ENCODE measurements at regions not wholly inside any gene's neighbourhood (a gene's known extent, or its start where the extent isn't known, plus 50 kb on each side); places are given as distances from the start of the nearest gene placed in this dataset.

DNA sequence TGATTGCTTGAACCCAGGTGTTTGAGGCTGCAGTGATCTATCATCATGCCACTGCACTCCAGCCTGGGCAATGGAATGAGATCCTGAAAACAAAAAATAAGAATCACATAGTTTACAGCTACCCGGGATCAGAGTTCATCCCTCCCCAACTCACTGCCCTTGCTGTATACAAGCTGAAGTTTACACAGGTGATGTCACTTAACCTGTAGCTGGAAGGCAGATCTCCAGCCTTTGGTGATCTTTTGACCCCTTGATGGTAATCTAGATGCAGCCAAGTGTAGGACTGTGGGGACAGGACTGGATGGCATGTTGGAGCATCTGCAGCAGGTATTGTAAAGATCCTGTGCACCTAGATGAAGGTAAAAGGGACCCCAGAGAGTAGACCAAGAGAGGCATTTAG, 66.7 kb upstream of the SLC14A2 start:
- DNase-seq: no peak

GRCh38 chr18:45549290-45549689, 66.0 kb upstream of the SLC14A2 start:
- DNase-seq: no peak

- DNase-seq: no peak
These were observed 64.0 kb upstream of the SLC14A2 start for GRCh38 chr18:45551142-45551815.

DNA sequence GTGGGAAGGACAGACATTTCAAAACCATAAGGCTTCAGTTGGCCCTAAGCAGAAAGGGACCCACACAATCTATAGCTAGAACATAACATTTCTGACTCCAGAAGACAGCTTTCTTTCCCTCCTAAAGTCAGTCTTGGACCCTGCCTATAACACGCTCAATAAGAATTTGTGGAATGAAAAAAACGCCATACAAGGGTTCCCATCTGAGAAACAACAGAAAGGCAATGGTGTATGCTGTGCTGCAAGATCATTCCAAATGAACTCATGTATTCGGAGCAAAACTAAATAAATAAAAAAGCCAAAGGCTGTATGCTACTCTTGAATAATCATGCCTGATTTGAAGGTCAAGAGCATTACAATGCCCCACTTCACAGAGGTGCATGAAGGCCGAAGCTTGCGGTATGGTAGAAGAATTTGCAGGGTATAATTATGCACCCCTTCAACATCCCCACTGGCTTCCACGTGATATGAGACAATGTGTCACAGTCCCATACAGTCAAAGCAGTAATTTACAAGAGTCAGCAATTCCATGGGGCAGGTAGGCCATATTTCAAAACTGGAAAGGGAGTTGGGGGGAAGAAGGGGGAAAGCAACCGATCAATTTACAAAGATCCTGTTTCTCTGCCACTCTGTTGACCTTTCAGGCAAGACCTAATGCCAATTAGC, 61.4 kb upstream of the SLC14A2 start:
- no peak for DNase-seq

- no peak for DNase-seq
These were observed 60.9 kb upstream of the SLC14A2 start for GRCh38 chr18:45554389-45554737.

DNA sequence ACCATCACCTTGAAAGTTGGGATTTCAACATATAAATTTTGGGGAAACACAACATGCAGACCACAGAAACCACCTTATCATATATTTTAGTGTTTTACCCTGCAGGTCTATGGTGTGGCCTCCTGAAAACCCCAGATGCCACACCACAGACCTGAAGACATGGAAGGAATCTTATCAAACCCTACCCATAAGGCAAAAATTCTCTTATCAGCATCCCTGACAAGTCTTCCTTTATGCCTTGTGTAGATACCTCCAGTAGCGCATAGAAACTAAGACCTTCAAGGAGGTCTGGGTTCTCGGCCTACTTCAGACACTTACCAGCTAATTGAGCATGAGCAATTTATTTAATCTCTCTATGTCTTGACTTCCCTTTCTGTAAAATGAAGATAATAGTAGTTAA, 59.1 kb upstream of the SLC14A2 start:
- DNase-seq: no peak

- DNase-seq: no peak
These were observed 58.0 kb upstream of the SLC14A2 start for GRCh38 chr18:45557287-45557686.

DNA sequence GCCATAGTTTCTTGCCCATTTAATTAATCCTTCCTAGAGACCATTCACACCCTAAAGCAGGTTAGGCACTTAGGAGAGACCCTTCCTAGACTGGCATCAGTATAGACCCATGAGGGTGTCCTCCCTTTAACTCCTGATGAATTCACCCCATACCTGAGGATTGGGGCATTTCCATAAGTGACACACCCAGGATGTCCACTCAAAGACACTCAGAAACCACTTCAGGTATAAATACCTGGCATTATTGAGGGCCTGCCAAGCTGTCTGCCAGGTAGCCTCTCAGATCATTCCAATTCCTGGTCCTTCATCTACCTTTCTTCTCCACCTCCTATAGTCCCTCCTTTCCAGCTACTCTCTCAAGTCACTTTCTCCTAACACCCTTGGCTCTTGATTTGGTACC, 57.5 kb upstream of the SLC14A2 start:
- DNase-seq: no peak

DNA sequence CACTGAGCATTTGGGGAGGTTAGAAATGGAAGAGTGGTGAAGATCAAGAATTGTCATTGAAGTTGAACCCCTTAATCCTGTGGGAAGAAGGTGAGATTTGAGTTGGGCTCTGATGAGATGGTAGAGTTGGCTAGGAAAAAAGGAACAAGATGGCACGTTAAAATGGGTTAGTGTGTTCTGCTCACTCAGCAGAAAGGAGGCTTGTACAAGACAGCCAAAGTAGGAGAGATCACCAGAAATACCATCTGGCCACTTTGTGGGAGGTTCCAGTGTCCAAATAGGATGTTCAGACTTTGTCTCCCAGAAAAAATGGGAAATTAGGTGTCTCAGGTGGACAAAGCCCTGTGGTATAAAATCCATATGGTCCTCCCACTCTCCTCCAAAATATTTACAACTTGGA, 56.0 kb upstream of the SLC14A2 start:
- no peak for DNase-seq

DNA sequence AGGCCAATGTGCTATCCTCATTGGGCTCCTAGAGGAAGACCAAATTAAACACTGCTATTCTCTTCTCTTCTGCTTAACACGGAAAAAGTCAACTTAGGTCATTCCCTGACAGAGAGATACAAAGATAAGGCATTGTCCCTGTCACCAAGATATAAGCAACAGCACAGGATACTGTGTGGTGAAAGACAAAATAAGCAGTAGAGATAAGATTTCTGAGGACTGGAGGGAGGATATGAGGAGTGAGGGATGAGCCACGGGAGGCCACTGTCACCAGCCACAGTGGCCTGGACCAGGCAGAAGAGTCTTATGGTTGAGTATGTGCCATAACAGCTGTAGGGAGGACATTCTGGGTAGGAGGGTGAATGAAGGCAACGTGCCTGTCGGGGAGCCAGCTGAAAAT, 54.4 kb upstream of the SLC14A2 start:
- no peak for DNase-seq

DNA sequence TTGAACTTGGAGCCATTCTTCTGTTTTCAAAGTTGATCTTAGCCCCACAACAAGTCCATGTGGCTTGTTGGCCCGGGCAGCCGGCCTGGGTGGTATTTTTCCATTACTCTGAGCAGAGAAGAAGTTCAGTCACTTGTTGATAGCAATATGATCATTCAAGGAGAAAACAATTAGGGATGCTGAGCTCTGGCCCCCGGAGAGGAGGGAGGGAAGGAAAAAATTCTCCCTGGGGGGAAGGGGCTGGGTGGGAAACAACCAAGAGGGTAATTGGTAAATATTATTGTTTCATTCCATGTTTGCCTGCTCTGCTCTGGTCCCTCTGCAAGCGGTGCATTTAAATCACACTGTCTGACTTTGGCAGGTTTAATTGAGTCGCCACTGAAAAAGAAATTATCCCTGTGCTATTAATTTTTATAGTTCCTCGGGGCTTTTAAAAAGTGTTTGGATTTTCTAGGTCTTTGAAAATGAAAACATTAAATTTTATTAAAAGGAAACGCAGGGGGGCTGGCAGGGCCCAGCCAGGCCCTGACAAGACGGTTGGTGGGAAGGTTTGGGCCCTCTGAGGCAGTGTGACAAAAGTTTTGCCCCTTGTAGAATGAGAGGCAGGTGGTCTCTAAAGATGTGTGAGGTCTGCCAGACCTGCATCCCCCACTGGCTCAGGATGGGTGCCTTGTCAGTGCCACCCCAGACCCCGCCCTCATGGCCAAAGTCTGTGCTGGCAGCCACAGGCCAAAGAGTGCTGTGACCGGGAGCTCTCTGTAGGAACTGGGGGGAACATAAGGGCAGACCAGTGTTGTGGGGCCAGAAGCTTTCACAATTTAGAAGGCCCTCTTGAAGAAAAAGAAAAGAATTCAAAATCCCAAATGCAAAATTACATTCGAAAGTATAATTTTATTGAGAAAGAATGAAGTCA, 52.5 kb upstream of the SLC14A2 start:
- no peak for DNase-seq

DNA sequence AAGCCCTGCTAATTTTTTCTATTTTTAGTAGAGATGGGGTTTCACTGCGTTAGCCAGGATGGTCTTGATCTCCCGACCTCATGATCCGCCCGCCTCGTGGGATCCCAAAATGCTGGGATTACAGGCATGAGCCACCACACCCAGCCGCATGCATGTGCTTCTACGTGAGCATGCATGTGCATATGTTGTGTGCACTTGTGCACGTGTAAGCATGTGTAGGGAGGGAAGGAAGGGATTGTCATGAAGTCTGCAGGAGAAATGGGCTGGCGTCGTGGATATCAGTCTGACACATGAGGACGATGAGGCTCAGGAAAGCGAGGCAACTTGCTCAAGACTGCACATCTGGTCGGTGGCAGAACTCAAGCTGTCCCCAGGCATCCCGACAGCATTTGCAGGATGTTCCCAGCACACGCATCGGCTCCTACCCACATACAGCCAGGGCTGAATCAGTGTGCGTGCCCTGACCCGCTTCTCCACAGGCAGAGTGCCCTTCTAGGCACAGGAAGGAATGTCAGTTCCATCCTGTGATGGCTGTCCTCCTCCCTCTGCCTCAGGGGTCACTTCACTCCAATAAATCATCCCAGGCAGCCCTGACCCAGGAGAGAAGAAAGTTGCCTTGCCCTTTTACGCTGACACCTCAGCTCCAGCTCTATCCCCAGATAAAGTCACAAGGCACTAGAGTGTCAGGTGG, 49.9 kb upstream of the SLC14A2 start:
- DNase-seq: no peak

All from stimulated activated CD4-positive, alpha-beta T cell treated with anti-CD3 and anti-CD28 coated beads, Interleukin-15, amount 100 ng/mL, for 24 hours (primary cell).